ENCODE measurements at regions not wholly inside any gene's neighbourhood (a gene's known extent, or its start where the extent isn't known, plus 50 kb on each side); places are given as distances from the start of the nearest gene placed in this dataset.

GRCh38 chr4:15262396-15262795 lies 165.4 kb upstream of the C1QTNF7 start:
- ATAC-seq (no peak), DNase-seq (no peak)
- H3K27ac ChIP-seq (ENCODE audit: low read length): no peak overlapping the region
- H3K27me3 ChIP-seq (ENCODE audit: control insufficient read depth, insufficient read depth, low read length): no peaks in the 10 kb centered on the region
- peaks cover 8 to 15% of the 10 kb centered on the region in 2 donors for H3K27me3 Mint-ChIP-seq (ENCODE audit: low read depth in 2 of 2)
- intact Hi-C loops (cut with micrococcal nuclease): no loop called here
- H3K9me3 ChIP-seq (ENCODE audit: control insufficient read depth, insufficient read depth, low read length): peaks cover 2% of the 10 kb centered on the region
- H3K4me1 ChIP-seq (ENCODE audit: control insufficient read depth, insufficient read depth, low read length): no peaks in the 10 kb centered on the region
- no peaks in the 10 kb centered on the region for H3K36me3 ChIP-seq (ENCODE audit: control insufficient read depth, insufficient read depth, low read length)
- TF ChIP-seq, protein P1, sequence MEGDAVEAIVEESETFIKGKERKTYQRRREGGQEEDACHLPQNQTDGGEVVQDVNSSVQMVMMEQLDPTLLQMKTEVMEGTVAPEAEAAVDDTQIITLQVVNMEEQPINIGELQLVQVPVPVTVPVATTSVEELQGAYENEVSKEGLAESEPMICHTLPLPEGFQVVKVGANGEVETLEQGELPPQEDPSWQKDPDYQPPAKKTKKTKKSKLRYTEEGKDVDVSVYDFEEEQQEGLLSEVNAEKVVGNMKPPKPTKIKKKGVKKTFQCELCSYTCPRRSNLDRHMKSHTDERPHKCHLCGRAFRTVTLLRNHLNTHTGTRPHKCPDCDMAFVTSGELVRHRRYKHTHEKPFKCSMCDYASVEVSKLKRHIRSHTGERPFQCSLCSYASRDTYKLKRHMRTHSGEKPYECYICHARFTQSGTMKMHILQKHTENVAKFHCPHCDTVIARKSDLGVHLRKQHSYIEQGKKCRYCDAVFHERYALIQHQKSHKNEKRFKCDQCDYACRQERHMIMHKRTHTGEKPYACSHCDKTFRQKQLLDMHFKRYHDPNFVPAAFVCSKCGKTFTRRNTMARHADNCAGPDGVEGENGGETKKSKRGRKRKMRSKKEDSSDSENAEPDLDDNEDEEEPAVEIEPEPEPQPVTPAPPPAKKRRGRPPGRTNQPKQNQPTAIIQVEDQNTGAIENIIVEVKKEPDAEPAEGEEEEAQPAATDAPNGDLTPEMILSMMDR (IDR thresholded peaks at IDR 0.05): no peak
- H3K9me3 Mint-ChIP-seq: no peaks in the 10 kb centered on the region
- no peaks in the 10 kb centered on the region for H3K4me1 Mint-ChIP-seq
- no peak overlapping the region for H3K4me3 ChIP-seq (ENCODE audit: low read length)
- no peaks in the 10 kb centered on the region for H3K36me3 Mint-ChIP-seq
- no peak overlapping the region for H3K27ac Mint-ChIP-seq
- no peak overlapping the region for H3K4me3 Mint-ChIP-seq

DNA sequence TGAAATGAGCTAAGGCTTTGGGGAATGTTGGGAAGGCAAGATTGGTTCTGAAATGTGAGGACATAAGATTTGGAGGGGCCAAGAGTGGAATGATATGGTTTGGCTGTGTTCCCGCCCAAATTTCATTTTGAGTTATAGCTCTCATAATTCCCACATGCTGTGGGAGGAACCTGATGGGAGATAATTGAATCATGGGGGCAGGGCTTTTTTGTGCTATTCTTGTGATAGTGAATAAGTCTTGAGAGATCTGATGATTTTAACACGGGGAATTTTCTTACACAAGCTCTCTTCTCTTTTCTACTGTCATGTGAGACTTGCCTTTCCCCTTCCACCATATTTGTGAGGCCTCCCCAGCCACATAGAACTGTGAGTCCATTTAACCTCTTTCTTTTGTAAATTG lies 157.6 kb upstream of the C1QTNF7 start:
- Histone ChIP-seq H3K9me3 (ENCODE audit: control insufficient read depth, insufficient read depth, low read length) (peaks cover 4% of the 10 kb centered on the region), H3K36me3 (ENCODE audit: control insufficient read depth, insufficient read depth, low read length) (no peaks in the 10 kb centered on the region), H3K4me1 (ENCODE audit: control insufficient read depth, insufficient read depth, low read length) (no peaks in the 10 kb centered on the region), H3K4me3 (ENCODE audit: low read length) (no peak overlapping the region), H3K27me3 (ENCODE audit: control insufficient read depth, insufficient read depth, low read length) (no peaks in the 10 kb centered on the region), H3K27ac (ENCODE audit: low read length) (no peak overlapping the region)
- Mint-ChIP-seq H3K9me3 (peaks cover 0 to 4% of the 10 kb centered on the region in 2 donors), H3K27me3 (ENCODE audit: low read depth in 2 of 2) (peaks cover 5 to 30% of the 10 kb centered on the region in 2 donors), H3K36me3 (peaks cover 6% of the 10 kb centered on the region), H3K27ac (no peak overlapping the region), H3K4me3 (no peak overlapping the region), H3K4me1 (no peaks in the 10 kb centered on the region)
- no peak for ATAC-seq
- WGBS (ENCODE audit: insufficient coverage): 100% methylated on average over 2 of the region's 2 CpGs
- intact Hi-C loops (cut with micrococcal nuclease): no loop called here
- TF ChIP-seq, protein P1 (IDR thresholded peaks at IDR 0.05): no peak
- DNase-seq: no peak

- H3K4me1 Mint-ChIP-seq: no peaks in the 10 kb centered on the region
- TF ChIP-seq, protein P1 (IDR thresholded peaks at IDR 0.05): no peak
Observed at GRCh38 chr4:15286041-15286440, 141.8 kb upstream of the C1QTNF7 start.

GRCh38 chr4:15291122-15291521 lies 136.7 kb upstream of the C1QTNF7 start:
- no peaks in the 10 kb centered on the region for H3K4me1 ChIP-seq (ENCODE audit: control insufficient read depth, insufficient read depth, low read length)
- DNase-seq: no peak
- intact Hi-C loops (cut with micrococcal nuclease): no loop called here
- no peak overlapping the region for H3K4me3 ChIP-seq (ENCODE audit: low read length)
- peaks cover 0 to 4% of the 10 kb centered on the region in 2 donors for H3K4me1 Mint-ChIP-seq
- no peak for ATAC-seq
- no peaks in the 10 kb centered on the region for H3K9me3 ChIP-seq (ENCODE audit: control insufficient read depth, insufficient read depth, low read length)
- no peak overlapping the region for H3K27ac ChIP-seq (ENCODE audit: low read length)
- WGBS (ENCODE audit: insufficient coverage): 47% methylated on average over 1 of the region's 1 CpG
- H3K27me3 ChIP-seq (ENCODE audit: control insufficient read depth, insufficient read depth, low read length): no peaks in the 10 kb centered on the region
- TF ChIP-seq, protein P1 (IDR thresholded peaks at IDR 0.05): no peak
- no peaks in the 10 kb centered on the region for H3K36me3 Mint-ChIP-seq
- no peak overlapping the region for H3K27ac Mint-ChIP-seq
- H3K36me3 ChIP-seq (ENCODE audit: control insufficient read depth, insufficient read depth, low read length): no peaks in the 10 kb centered on the region
- H3K9me3 Mint-ChIP-seq: no peaks in the 10 kb centered on the region
- H3K4me3 Mint-ChIP-seq: no peak overlapping the region
- no peaks in the 10 kb centered on the region for H3K27me3 Mint-ChIP-seq (ENCODE audit: low read depth in 2 of 2)

More at GRCh38 chr4:15286041-15286440, 141.8 kb upstream of the C1QTNF7 start:
- H3K4me3 ChIP-seq (ENCODE audit: low read length): no peak overlapping the region
- 100% methylated on average over 1 of the region's 2 CpGs for WGBS (ENCODE audit: insufficient coverage)
- Mint-ChIP-seq H3K4me3 (no peak overlapping the region), H3K9me3 (peaks cover 0 to 3% of the 10 kb centered on the region in 2 donors), H3K36me3 (no peaks in the 10 kb centered on the region), H3K27me3 (ENCODE audit: low read depth in 2 of 2) (no peaks in the 10 kb centered on the region), H3K27ac (no peak overlapping the region)
- H3K36me3 ChIP-seq (ENCODE audit: control insufficient read depth, insufficient read depth, low read length): no peaks in the 10 kb centered on the region
- H3K9me3 ChIP-seq (ENCODE audit: control insufficient read depth, insufficient read depth, low read length): no peaks in the 10 kb centered on the region
- DNase-seq: no peak
- no peaks in the 10 kb centered on the region for H3K4me1 ChIP-seq (ENCODE audit: control insufficient read depth, insufficient read depth, low read length)
- H3K27ac ChIP-seq (ENCODE audit: low read length): no peak overlapping the region
- intact Hi-C loops (cut with micrococcal nuclease): no loop called here
- H3K27me3 ChIP-seq (ENCODE audit: control insufficient read depth, insufficient read depth, low read length): no peaks in the 10 kb centered on the region
- no peak for ATAC-seq

All from natural killer cell (primary cell).